Activated B cell treated with CpG ODN at 0.5 μM for 24 hours (primary cell): ENCODE measurements at regions not wholly inside any gene's neighbourhood (a gene's known extent, or its start where the extent isn't known, plus 50 kb on each side); places are given as distances from the start of the nearest gene placed in this dataset.
"Not testable (repeated sequence)": the region's sequence is repeated elsewhere in the genome, so short reads cannot be mapped to it uniquely, and the experiment has no call there.

Experiments
- ATAC-seq: fragments of 200-7000 bp; cut with Tn5 transposase; one replicate; pipeline ENCODE4 v1.10.0; 2021; ENCODE audit warnings: low read depth, mild to moderate bottlenecking, moderate library complexity
- CTCF ChIA-PET: fragments of 350-600 bp; sonication (Branson Sonifier 250); formaldehyde crosslinking; loops from one replicate; lab custom pipeline; 2021; ENCODE audit warnings: antibody characterized with exemption; lab: Charles Lee
- POLR2A ChIA-PET: fragments of 350-600 bp; sonication (Branson Sonifier 250); formaldehyde crosslinking; loops from one replicate; lab custom pipeline; 2021; ENCODE audit warnings: antibody characterized with exemption; lab: Charles Lee
- DNase-seq: peaks from one replicate; pipeline ENCODE4 v3.0.0; 2022
- H3K27ac Mint-ChIP-seq: one replicate; pipeline ENCODE4 v1.8.0; 2020; ENCODE audit warnings: mixed read lengths
- H3K27me3 Mint-ChIP-seq: one replicate; pipeline ENCODE4 v1.8.0; 2021; ENCODE audit warnings: mixed read lengths
- H3K36me3 Mint-ChIP-seq: one replicate; pipeline ENCODE4 v1.8.0; 2021; ENCODE audit warnings: low read depth, mixed read lengths
- H3K4me1 Mint-ChIP-seq: one replicate; pipeline ENCODE4 v1.8.0; 2021; ENCODE audit warnings: mixed read lengths
- H3K4me3 Mint-ChIP-seq: one replicate; pipeline ENCODE4 v1.8.0; 2020; ENCODE audit warnings: mild to moderate bottlenecking, mixed read lengths
- H3K9me3 Mint-ChIP-seq: one replicate; pipeline ENCODE4 v1.8.0; 2020; ENCODE audit warnings: mixed read lengths
- CTCF ChIP-seq: fragments of 200-600 bp; IDR thresholded peaks from one replicate; pipeline ENCODE4 v1.8.0; 2022; ENCODE audit warnings: antibody characterized with exemption, mild to moderate bottlenecking
- intact Hi-C: fragments of 100-400 bp; cut with micrococcal nuclease; formaldehyde crosslinking; loops from one replicate; pipeline ENCODE4 v1.15.1; 2024

DNA sequence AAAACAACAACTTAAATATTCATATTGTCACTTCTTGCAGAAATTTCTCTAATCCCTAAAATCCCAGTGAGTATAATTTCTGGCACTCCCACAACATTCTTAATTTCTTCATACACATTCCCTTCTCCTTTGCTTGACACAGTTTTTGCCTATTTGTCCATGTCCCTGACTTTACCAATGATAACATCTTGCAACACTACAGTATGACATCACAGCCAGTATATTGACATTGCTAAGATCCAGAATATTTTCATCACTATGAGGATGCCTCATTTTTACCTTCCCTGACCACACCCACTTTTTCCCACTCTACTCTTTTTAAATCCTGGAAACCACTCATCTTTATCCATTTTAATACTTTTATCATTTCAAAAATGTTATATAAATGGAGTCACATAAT, 292.3 kb upstream of the GK2 start:
- H3K9me3 Mint-ChIP-seq: peaks cover 2% of the 10 kb centered on the region

DNA sequence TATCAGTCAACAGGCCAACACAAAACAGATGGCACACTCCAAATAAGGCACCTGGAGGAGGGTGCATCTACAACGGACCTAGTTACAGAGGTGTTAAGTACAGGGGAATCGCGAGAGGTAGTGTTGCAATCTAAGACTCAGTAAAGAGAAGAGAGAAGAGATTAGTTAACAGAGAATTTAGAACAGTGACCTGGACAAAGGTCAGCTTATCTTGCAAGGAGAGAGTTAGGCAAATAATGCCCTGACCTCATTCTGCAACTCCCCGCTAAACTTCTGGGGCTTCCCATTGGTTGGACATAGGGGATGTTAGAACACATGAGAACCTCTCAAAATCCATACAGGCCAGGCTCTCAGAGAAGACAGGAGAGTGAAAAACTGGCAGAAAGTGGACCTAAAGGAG, 289.4 kb upstream of the GK2 start:
- ATAC-seq (no peak), DNase-seq (no peak)
- ChIA-PET POLR2A (no interaction called here), CTCF (no interaction called here)
- no peaks in the 10 kb centered on the region for H3K36me3 Mint-ChIP-seq
- no peak for TF ChIP-seq CTCF
- H3K27me3 Mint-ChIP-seq: no peaks in the 10 kb centered on the region
- intact Hi-C loops: no loop called here
- H3K9me3 Mint-ChIP-seq: peaks cover 17% of the 10 kb centered on the region
- H3K27ac Mint-ChIP-seq: no peak overlapping the region
- H3K4me1 Mint-ChIP-seq: no peaks in the 10 kb centered on the region
- no peak overlapping the region for H3K4me3 Mint-ChIP-seq

More for the DNA sequence above, 292.3 kb upstream of the GK2 start:
- Mint-ChIP-seq H3K36me3 (no peaks in the 10 kb centered on the region), H3K4me1 (no peaks in the 10 kb centered on the region), H3K4me3 (no peak overlapping the region), H3K27ac (no peak overlapping the region), H3K27me3 (no peaks in the 10 kb centered on the region)
- ATAC-seq: no peak
- no peak for DNase-seq
- no peak for TF ChIP-seq CTCF
- CTCF ChIA-PET: no interaction called here
- POLR2A ChIA-PET: no interaction called here
- intact Hi-C loops: no loop called here

DNA sequence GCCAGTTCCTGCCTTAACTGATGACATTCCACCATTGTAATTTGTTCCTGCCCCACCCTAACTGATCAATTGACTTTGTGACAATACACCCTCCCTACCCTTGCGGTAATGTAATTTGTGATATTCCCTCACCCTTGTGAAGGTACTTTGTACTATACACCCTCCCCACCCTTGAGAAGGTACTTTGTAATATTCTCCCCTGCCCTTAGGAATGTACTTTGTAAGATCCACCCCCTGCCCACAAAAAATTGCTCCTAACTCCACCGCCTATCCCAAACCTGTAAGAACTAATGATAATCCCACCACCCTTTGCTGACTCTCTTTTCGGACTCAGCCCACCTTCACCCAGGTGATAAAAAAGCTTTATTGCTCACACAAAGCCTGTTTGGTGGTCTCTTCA, 288.5 kb upstream of the GK2 start:
- POLR2A ChIA-PET, intact Hi-C loops, CTCF ChIA-PET, H3K36me3 Mint-ChIP-seq, H3K27ac Mint-ChIP-seq, DNase-seq, H3K27me3 Mint-ChIP-seq, H3K4me3 Mint-ChIP-seq, H3K4me1 Mint-ChIP-seq, ATAC-seq: not testable (repeated sequence)
- peaks cover 17% of the 10 kb centered on the region for H3K9me3 Mint-ChIP-seq

- H3K4me3 Mint-ChIP-seq: no peak overlapping the region
- intact Hi-C loops: no loop called here
- no peak overlapping the region for H3K27ac Mint-ChIP-seq
- no peaks in the 10 kb centered on the region for H3K36me3 Mint-ChIP-seq
- no peak for TF ChIP-seq CTCF
- ChIA-PET POLR2A (no interaction called here), CTCF (no interaction called here)
- peaks cover 17% of the 10 kb centered on the region for H3K9me3 Mint-ChIP-seq
- H3K27me3 Mint-ChIP-seq: no peaks in the 10 kb centered on the region
- DNase-seq (no peak), ATAC-seq (no peak)
- H3K4me1 Mint-ChIP-seq: no peaks in the 10 kb centered on the region
Observed at GRCh38 chr4:79695848-79696247, 287.8 kb upstream of the GK2 start.

DNA sequence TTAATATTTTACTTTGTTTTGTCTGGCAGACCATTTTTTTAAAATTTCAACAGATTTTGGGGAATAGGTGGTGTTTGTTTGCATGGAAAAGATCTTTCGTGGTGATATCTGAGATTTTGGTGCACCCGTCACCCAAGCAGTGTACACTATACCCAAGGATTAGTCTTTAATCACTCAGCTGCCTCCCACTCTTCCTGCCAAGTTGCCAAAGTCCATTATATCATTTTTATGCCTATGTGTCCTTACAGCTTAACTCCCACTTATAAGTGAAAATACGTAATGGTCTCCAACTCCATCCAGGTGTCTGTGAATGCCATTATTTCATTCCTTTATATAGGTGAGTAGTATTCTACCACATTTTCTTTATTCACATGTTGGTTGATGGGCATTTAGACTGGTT, 281.7 kb upstream of the GK2 start:
- Mint-ChIP-seq H3K9me3 (peaks cover 14% of the 10 kb centered on the region), H3K27ac (no peak overlapping the region), H3K4me1 (peaks cover 4% of the 10 kb centered on the region), H3K4me3 (no peak overlapping the region), H3K36me3 (no peaks in the 10 kb centered on the region), H3K27me3 (no peaks in the 10 kb centered on the region)
- CTCF ChIA-PET: no interaction called here
- TF ChIP-seq CTCF: no peak
- ATAC-seq (no peak), DNase-seq (no peak)
- intact Hi-C loops: no loop called here
- POLR2A ChIA-PET: no interaction called here

- intact Hi-C loops: no loop called here
- ATAC-seq (no peak), DNase-seq (no peak)
- Mint-ChIP-seq H3K4me1 (peaks cover 4% of the 10 kb centered on the region), H3K36me3 (no peaks in the 10 kb centered on the region), H3K9me3 (peaks cover 6% of the 10 kb centered on the region), H3K4me3 (no peak overlapping the region), H3K27ac (no peak overlapping the region), H3K27me3 (no peaks in the 10 kb centered on the region)
- ChIA-PET POLR2A (no interaction called here), CTCF (no interaction called here)
- TF ChIP-seq CTCF: no peak
Observed at GRCh38 chr4:79688691-79689090, 280.7 kb upstream of the GK2 start.
